Femur (tissue), 1 donor: ENCODE measurements at regions not wholly inside any gene's neighbourhood (a gene's known extent, or its start where the extent isn't known, plus 50 kb on each side); places are given as distances from the start of the nearest gene placed in this dataset.
"Not testable (repeated sequence)": the region's sequence is repeated elsewhere in the genome, so short reads cannot be mapped to it uniquely, and the experiment has no call there.

Experiments used
- DNase-seq: peaks from one replicate; pipeline ENCODE4 v3.0.0-alpha.2; 2017

DNA sequence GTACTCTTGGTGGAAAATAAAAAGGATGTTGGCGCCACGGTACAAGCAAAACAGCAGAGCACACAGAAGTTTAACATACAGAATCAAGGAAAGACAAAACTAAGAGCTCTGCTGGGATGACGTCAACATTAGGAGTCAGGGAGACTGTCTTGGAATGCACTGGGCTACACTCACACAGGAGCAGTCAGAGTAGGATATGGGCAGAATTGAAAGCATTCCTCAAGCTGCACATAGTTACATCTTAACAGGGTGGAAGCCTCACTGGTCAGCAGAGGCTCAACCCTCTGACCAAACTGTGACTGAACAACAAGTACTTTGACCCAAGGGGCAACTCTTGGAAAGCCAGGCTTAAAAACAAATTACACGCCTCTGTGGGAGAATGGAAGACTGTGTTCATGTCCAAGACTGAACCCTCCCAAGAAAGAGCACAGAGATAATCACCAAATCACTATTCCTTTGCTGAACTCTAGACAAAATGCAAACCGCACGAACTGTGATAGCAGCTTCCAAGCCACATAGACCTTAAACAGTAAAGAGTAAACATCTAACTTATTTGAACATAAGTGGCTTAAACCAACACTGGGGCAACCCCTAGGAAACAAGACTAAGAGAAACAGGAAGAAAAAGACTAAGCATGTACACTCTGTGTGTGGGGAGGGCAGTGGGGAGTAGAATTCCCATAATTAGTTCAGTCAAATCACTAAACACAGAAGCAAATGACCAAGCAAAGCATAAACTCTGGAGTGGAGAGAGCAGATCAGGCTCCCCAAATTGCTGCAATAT is 772.7 kb downstream of the PRELID2 start:
- DNase-seq: no peak

DNA sequence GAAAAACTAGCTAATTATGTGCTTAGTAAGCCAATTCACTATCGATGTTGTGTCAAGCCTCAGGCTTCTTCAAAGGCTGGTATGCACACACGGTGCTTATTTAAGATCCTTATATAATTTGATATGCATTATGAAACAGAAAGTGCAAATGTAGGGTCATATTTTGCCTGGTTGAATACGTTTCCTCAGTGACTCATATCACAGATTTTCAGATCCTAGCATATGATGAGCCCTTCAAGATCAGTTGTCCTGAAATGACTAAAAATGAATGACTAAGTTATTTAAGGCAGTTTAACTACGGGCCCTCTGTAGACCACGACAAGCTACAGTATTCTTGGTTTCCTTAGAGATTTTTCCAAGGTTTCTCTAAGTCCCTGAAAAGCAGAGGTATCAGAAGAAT is 778.3 kb downstream of the PRELID2 start:
- no peak for DNase-seq

- DNase-seq: no peak
These were observed 785.0 kb downstream of the PRELID2 start for GRCh38 chr5:145050181-145050580.

GRCh38 chr5:145044970-145045369 is 790.2 kb downstream of the PRELID2 start:
- no peak for DNase-seq

- DNase-seq: no peak
These were observed 806.5 kb downstream of the PRELID2 start for GRCh38 chr5:145028626-145029025.

- no peak for DNase-seq
These were observed 807.9 kb downstream of the PRELID2 start for GRCh38 chr5:145027286-145027685.

- DNase-seq: no peak
These were observed 809.4 kb downstream of the PRELID2 start for GRCh38 chr5:145025775-145026174.

DNA sequence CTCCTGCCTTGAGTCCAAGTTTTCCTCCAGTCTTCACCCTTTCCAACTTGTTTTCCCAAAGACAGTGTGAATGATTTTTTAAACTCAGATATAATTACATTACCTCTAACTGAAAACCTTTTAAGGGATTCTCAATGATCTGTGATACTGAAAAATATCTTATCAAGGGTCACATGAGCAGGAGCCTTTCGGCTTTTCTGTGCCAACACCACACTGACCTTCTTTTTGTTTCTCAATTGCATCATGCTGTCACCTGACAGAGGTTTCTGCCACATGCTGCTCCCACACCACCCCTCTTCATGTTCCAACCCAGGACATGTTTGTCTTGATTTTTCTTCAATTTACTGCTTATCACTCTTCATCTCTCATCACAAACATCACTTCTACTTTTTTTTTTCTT is 820.0 kb downstream of the PRELID2 start:
- DNase-seq: no peak

GRCh38 chr5:145014109-145014508 is 821.0 kb downstream of the PRELID2 start:
- DNase-seq: no peak

- no peak for DNase-seq
These were observed 824.3 kb downstream of the PRELID2 start for GRCh38 chr5:145010834-145011233.

DNA sequence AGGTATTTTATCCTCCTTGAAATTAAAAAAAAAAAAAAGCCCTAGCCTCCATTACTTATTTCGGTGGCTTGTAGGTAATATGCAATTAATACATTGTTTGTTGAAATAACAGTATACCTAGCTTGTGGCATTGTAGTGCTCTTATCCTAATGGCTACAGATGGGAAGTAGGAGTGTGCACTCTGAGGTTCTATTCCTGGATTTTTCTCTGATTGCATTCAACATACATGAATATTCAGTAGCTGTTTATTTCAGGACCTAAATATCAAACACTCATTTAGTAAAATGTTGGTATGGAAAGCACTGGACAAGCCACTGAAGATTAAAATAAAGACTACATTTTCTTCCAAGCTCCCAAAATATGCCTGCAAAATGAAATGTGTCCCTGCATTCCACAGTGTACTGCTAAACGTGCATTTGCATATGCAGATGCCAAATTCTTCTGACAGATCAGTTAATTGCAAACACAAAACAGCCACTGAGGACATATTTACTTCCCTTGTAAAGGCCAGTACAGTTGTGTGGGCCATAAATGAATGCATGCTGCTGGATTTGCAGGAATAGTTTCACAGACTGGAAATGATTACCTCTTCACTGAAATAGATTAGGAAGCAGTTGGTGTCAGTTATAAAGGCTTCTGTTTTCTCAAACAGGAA is 826.1 kb downstream of the PRELID2 start:
- no peak for DNase-seq

DNA sequence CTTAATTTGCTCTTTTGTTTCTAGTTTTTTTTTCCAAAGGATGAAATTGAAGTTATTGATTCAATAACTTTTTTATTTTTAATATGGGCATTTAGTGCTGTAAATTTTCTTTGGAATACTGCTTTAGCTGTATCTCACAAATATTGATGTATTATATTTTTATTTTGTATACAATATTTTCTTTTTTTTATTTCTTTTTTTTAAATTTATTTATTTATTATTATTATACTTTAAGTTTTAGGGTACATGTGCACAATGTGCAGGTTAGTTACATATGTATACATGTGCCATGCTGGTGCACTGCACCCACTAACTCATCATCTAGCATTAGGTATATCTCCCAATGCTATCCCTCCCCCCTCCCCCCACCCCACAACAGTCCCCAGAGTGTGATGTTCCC is 823.7 kb downstream of the KCTD16 start:
- DNase-seq: not testable (repeated sequence)

GRCh38 chr5:144983101-144983500 is 812.4 kb downstream of the KCTD16 start:
- no peak for DNase-seq

- DNase-seq: no peak
These were observed 809.0 kb downstream of the KCTD16 start for GRCh38 chr5:144979516-144980264.

DNA sequence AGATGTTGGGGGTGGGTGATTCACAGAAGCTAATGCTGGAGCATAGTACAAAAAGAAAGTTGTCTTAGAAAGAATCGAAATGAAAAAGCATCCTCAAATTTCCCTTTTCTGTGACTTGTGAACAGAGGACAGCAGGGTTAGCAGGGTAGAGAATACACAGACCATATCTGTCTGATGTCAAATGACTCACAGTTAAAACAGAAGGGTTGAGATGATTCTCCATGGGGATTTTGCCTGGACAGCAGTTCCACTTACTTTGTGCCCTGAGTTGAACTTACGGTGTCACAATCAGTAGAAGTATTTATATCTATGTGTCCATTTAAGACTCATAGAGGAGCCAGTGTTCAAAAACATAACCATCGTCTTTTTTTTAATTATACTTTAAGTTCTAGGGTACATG is 801.6 kb downstream of the KCTD16 start:
- DNase-seq: no peak

GRCh38 chr5:144971108-144971850 is 800.6 kb downstream of the KCTD16 start:
- DNase-seq: no peak

GRCh38 chr5:144960296-144960695 is 789.6 kb downstream of the KCTD16 start:
- no peak for DNase-seq

DNA sequence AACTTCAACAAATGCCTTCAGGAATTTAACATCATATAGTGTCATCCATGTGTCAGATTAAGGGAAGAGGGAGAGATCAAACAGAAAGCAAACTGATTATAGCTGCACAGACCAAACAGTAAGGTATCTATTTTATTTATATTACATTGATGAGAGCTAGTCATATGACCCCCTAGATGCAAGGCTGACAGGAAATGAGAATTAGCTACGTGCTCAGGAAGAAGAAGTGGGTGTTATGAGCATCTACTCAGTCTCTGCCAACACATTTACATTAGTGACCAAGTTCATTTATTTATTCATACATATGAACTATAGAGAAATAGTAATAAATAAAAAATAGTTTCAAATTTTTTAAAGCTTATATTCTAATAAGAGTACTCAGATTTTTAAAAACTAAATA is 787.3 kb downstream of the KCTD16 start:
- no peak for DNase-seq

GRCh38 chr5:144950996-144951395 is 780.3 kb downstream of the KCTD16 start:
- DNase-seq: no peak

DNA sequence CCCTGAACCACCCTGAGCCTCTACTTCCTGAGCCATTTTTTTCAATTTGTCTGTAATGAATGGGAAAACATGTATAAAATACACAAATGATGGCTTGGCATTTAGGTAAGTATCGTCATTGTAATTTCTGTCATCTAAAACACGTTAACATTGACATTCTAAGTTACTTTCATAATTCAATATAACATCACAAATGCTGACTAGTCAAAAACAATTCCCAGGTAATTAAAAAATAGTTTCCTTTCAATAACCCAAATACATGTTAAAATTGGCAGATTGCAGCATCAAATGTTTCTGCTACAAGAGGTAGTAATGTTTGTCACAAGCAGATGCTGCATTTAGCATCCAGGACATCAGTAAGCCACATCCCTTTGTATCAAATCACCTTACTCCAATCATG is 776.4 kb downstream of the KCTD16 start:
- DNase-seq: no peak

- no peak for DNase-seq
These were observed 774.8 kb downstream of the KCTD16 start for GRCh38 chr5:144945503-144945902.

- no peak for DNase-seq
These were observed 774.3 kb downstream of the KCTD16 start for GRCh38 chr5:144944936-144945335.

DNA sequence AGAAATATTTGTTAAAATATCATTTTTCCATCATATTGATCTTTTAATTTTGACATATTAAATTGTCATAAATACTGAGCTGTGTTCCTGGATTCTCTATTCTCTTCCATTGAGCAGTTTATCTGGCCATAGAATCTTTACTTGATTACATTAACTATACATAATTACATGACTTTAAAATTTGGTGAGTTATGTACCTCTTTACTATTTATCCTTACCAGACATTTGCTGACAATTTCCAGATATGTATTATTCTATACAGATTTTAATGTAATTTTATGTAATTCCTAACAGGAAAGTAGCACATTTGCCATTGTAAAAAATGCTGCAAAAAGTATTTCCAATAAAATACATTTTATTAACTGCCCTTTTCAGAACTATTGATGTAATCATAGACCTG is 770.3 kb downstream of the KCTD16 start:
- no peak for DNase-seq
